Mammary epithelial cell (primary cell): ENCODE measurements at regions not wholly inside any gene's neighbourhood (a gene's known extent, or its start where the extent isn't known, plus 50 kb on each side); places are given as distances from the start of the nearest gene placed in this dataset.

Experiments used
- CTCF ChIP-seq, 2 donors: IDR thresholded peaks in 1 of 2; conservative IDR thresholded peaks in 1 of 2; 2 replicates each; pipeline ENCODE4 v1.5.1; 2011 to 2012; ENCODE audit warnings: inconsistent platforms in 2 of 2, low read length in 2 of 2, mild to moderate bottlenecking in 2 of 2, control low read depth in 1 of 2, low read depth in 1 of 2; ENCODE audit not compliant: insufficient read depth in 1 of 2; ENCODE audit errors: extremely low read depth in 1 of 2
- EZH2 ChIP-seq: IDR thresholded peaks from 2 replicates; pipeline ENCODE4 v1.6.1; 2012; ENCODE audit warnings: low read length, inconsistent platforms, borderline replicate concordance

- TF ChIP-seq CTCF (conservative IDR thresholded peaks at IDR 0.05 in 1 of 2, IDR thresholded peaks at IDR 0.05 in 1 of 2; ENCODE audit: extremely low read depth in 1 of 2, insufficient read depth in 1 of 2, low read depth in 1 of 2, low read length in 2 of 2) (no peak), EZH2 (no peak)
These were observed 125.2 kb downstream of the SLC25A47 start for GRCh38 chr14:100448376-100448775.
